Stomach (tissue), 8 donors: ENCODE measurements at regions not wholly inside any gene's neighbourhood (a gene's known extent, or its start where the extent isn't known, plus 50 kb on each side); places are given as distances from the start of the nearest gene placed in this dataset.

Experiments
- DNase-seq, 2 donors: peaks; one replicate each; pipeline versions ENCODE4 v3.0.0 to v3.0.0-alpha.2; 2013 to 2019
- H3K27ac ChIP-seq, 5 donors: fragments of 200-600 bp in 4 of 5; sonication (generic) in 4 of 5; one replicate each; pipeline ENCODE4 v1.5.1; 2013 to 2019; ENCODE audit warnings: mild to moderate bottlenecking in 1 of 5, moderate library complexity in 1 of 5
- H3K27me3 ChIP-seq, 3 donors: fragments of 200-600 bp; sonication (generic); one replicate each; pipeline ENCODE4 v1.5.1; 2017 to 2019; ENCODE audit warnings: mixed run types in 1 of 3
- H3K36me3 ChIP-seq, 4 donors: fragments of 200-600 bp; sonication (generic); 1 replicate in 3 of 4; 2 replicates in 1 of 4; pipeline ENCODE4 v1.5.1; 2016 to 2019
- H3K4me1 ChIP-seq, 4 donors: fragments of 200-600 bp; sonication (generic); one replicate each; pipeline ENCODE4 v1.5.1; 2016 to 2019
- H3K4me3 ChIP-seq, 4 donors: fragments of 200-600 bp; sonication (generic) in 3 of 4; one replicate each; pipeline ENCODE4 v1.5.1; 2016 to 2019; ENCODE audit warnings: mild to moderate bottlenecking in 1 of 4
- H3K9me3 ChIP-seq, 4 donors: fragments of 200-600 bp; sonication (generic); one replicate each; pipeline ENCODE4 v1.5.1; 2016 to 2019
- EP300 ChIP-seq: sonication (generic); formaldehyde crosslinking; IDR thresholded peaks from one replicate; pipeline ENCODE4 v1.6.1; 2017; ENCODE audit warnings: antibody characterized with exemption
- POLR2A ChIP-seq, 4 donors: fragments of 450-650 bp; IDR thresholded peaks; one replicate each; pipeline ENCODE4 v1.6.1; 2016; ENCODE audit warnings: antibody characterized with exemption in 4 of 4, control low read depth in 2 of 4, mild to moderate bottlenecking in 1 of 4, moderate library complexity in 1 of 4
- POLR2AphosphoS5 ChIP-seq, 3 donors: sonication (generic); formaldehyde crosslinking; IDR thresholded peaks; one replicate each; pipeline ENCODE4 v1.6.1; 2016; ENCODE audit warnings: antibody characterized with exemption in 3 of 3
- WGBS, 5 donors: extraction: QIAGEN DNeasy Blood & Tissue Kit in 3 of 5; methylation state at CpG; one replicate each; pipeline versions ENCODE4 v1.1.5 to v1.1.7; 2013 to 2018; 5-methylcytosine and 5-hydroxymethylcytosine counted together
- intact Hi-C: fragments of 100-400 bp; cut with DNase I; formaldehyde crosslinking; loops from one replicate; pipeline ENCODE4 v1.15.1; 2023; ENCODE audit warnings: low total_unique reads
- TF ChIP-seq, protein P1 (sequence below), 7 experiments: fragments of 450-650 bp in 4 of 7; fragments of 200-600 bp in 3 of 7; sonication (generic) in 3 of 7; IDR thresholded peaks; one replicate each; pipeline ENCODE4 v1.5.1; 2016 to 2019; ENCODE audit warnings: antibody characterized with exemption in 7 of 7, control low read depth in 2 of 7, mild to moderate bottlenecking in 1 of 7
- donor health status: healthy with polysubstance abuse.
- donor health status: Bipolar disorder and iron deficiency.
- donor health status: healthy.

- H3K4me1 ChIP-seq = peaks cover 0 to 12% (median 0%) of the 10 kb centered on the region in 4 donors
- no peaks in the 10 kb centered on the region for H3K27me3 ChIP-seq
- no peaks in the 10 kb centered on the region for H3K36me3 ChIP-seq
- no peak overlapping the region for H3K4me3 ChIP-seq
- TF ChIP-seq EP300 (no peak), POLR2A (IDR thresholded peaks at IDR 0.05) (no peak), POLR2AphosphoS5 (IDR thresholded peaks at IDR 0.05) (no peak)
- TF ChIP-seq, protein P1, sequence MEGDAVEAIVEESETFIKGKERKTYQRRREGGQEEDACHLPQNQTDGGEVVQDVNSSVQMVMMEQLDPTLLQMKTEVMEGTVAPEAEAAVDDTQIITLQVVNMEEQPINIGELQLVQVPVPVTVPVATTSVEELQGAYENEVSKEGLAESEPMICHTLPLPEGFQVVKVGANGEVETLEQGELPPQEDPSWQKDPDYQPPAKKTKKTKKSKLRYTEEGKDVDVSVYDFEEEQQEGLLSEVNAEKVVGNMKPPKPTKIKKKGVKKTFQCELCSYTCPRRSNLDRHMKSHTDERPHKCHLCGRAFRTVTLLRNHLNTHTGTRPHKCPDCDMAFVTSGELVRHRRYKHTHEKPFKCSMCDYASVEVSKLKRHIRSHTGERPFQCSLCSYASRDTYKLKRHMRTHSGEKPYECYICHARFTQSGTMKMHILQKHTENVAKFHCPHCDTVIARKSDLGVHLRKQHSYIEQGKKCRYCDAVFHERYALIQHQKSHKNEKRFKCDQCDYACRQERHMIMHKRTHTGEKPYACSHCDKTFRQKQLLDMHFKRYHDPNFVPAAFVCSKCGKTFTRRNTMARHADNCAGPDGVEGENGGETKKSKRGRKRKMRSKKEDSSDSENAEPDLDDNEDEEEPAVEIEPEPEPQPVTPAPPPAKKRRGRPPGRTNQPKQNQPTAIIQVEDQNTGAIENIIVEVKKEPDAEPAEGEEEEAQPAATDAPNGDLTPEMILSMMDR (IDR thresholded peaks at IDR 0.05) = no peak
- no peak for DNase-seq
- H3K27ac ChIP-seq = no peak overlapping the region
- intact Hi-C loops = no loop called here
- WGBS, 5 donors = 85 to 93% (median 90%) methylated on average over 10 to 14 of the region's 14 CpGs
- no peaks in the 10 kb centered on the region for H3K9me3 ChIP-seq
These were observed 69.3 kb downstream of the SHANK2 start for GRCh38 chr11:71182791-71183677.

- 81 to 94% (median 90%) methylated on average over 12 to 14 of the region's 14 CpGs for WGBS, 5 donors
- no peak for DNase-seq
These were observed 70.8 kb downstream of the SHANK2 start for GRCh38 chr11:71181566-71181965.

DNA sequence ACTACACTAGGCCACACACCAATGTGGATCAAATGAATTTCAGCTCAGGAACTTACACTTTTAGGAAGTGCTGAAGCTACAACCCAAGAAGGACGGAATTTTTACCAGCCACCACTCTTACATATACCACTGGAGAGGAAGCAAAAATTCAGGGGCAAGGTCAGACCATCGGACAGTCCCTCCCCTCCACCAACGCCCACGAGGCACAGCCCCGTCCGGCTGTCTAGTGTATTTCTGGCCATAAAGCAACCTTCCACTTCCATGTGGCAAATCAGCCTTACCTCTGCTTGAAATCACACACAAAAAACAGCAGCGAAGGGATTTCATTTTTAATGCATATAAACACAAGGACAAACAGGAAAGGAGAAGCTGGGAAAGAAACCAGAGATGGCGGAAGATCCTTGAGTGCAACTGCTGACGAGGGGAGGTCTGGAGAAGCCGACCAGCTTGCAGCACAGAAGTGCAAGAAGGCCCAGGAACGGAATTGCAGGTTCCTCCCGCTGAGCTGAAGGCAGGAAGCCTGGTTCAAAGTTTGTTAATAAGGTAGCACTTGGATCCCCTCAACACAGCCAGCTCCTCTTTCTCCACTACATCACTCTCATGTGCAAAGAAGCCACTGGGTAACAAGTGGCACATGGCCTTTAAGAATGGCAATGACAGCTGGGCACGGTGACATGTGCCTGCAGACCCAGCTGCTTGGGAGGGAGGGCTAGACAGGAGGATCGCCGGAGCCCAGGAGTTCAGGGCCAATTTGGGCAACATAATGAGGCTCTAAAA, 71.5 kb downstream of the SHANK2 start:
- Histone ChIP-seq H3K27me3 (no peaks in the 10 kb centered on the region), H3K36me3 (no peaks in the 10 kb centered on the region), H3K9me3 (peaks cover 0 to 17% (median 2%) of the 10 kb centered on the region in 4 donors), H3K4me1 (peaks cover 0 to 12% (median 0%) of the 10 kb centered on the region in 4 donors), H3K4me3 (no peak overlapping the region), H3K27ac (no peak overlapping the region)
- no peak for TF ChIP-seq EP300
- TF ChIP-seq, protein P1 (IDR thresholded peaks at IDR 0.05) = no peak
- TF ChIP-seq POLR2A (IDR thresholded peaks at IDR 0.05) = no peak
- TF ChIP-seq POLR2AphosphoS5 (IDR thresholded peaks at IDR 0.05) = no peak
- 68 to 79% (median 75%) methylated on average over 15 of the region's 15 CpGs for WGBS, 5 donors
- DNase-seq = no peak
- intact Hi-C loops = no loop called here

More at GRCh38 chr11:71181566-71181965, 70.8 kb downstream of the SHANK2 start:
- TF ChIP-seq POLR2AphosphoS5 (IDR thresholded peaks at IDR 0.05) = no peak
- no peak for TF ChIP-seq EP300
- TF ChIP-seq, protein P1 (IDR thresholded peaks at IDR 0.05) = no peak
- TF ChIP-seq POLR2A (IDR thresholded peaks at IDR 0.05) = no peak
- H3K36me3 ChIP-seq = no peaks in the 10 kb centered on the region
- H3K27me3 ChIP-seq = no peaks in the 10 kb centered on the region
- intact Hi-C loops = no loop called here
- peaks cover 0 to 12% (median 0%) of the 10 kb centered on the region in 4 donors for H3K4me1 ChIP-seq
- H3K9me3 ChIP-seq = peaks cover 0 to 10% (median 2%) of the 10 kb centered on the region in 4 donors
- no peak overlapping the region for H3K27ac ChIP-seq
- H3K4me3 ChIP-seq = no peak overlapping the region

DNA sequence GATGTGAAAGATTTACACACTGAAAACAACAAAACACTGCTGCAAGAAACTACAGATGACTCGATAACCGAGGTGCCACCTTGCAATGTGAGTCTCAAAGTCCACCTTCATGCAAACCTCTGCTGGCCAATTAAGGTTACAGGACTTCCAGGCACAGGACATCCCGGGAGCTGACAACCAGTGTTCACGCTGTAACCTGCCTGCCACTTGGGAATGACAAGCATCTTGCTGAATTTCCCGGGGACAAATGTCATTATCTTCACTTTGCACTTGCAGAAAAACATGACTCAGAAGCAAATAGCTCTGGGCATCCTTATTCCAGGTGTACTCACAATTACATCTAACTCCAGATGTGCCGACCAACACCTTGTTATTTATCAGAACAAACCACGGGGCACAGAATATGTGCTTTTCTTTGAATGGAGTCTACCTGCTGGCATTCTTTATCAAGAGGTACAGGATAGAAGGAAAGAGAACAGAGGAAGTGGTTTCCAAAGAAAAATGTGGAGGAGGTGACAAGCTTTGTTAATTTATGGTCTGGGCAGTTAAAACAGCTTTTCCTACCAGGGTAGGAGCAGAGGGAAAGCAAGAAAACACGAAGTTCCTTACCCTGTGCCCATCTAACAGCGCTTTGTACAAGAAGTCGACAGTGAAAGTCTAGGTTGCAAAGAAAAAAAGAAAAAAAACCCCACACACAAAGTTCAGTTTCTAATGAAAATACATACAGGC, 72.3 kb downstream of the SHANK2 start:
- Histone ChIP-seq H3K27me3 (no peaks in the 10 kb centered on the region), H3K36me3 (no peaks in the 10 kb centered on the region), H3K9me3 (peaks cover 0 to 20% (median 2%) of the 10 kb centered on the region in 4 donors), H3K27ac (no peak overlapping the region), H3K4me3 (no peak overlapping the region), H3K4me1 (peaks cover 0 to 12% (median 0%) of the 10 kb centered on the region in 4 donors)
- 40 to 48% (median 44%) methylated on average over 10 of the region's 10 CpGs for WGBS, 5 donors
- TF ChIP-seq POLR2A (IDR thresholded peaks at IDR 0.05) (no peak), POLR2AphosphoS5 (IDR thresholded peaks at IDR 0.05) (no peak), EP300 (no peak)
- TF ChIP-seq, protein P1 (IDR thresholded peaks at IDR 0.05) = no peak
- DNase-seq = peak in 1 of 2 donors; percentile 26
- intact Hi-C loops = no loop called here
